ENCODE measurements at regions not wholly inside any gene's neighbourhood (a gene's known extent, or its start where the extent isn't known, plus 50 kb on each side); places are given as distances from the start of the nearest gene placed in this dataset.

GRCh38 chr9:103661663-103662062 lies 432.4 kb upstream of the SMC2 start:
- no peak for TF ChIP-seq CTCF (IDR thresholded peaks at IDR 0.05)
- TF ChIP-seq POLR2AphosphoS5 (IDR thresholded peaks at IDR 0.05), result no peak

Measured in breast epithelium (tissue), 3 donors.